ENCODE measurements at regions not wholly inside any gene's neighbourhood (a gene's known extent, or its start where the extent isn't known, plus 50 kb on each side); places are given as distances from the start of the nearest gene placed in this dataset.
"Not testable (repeated sequence)": the region's sequence is repeated elsewhere in the genome, so short reads cannot be mapped to it uniquely, and the experiment has no call there.

- Histone ChIP-seq H3K36me3 (ENCODE audit: control insufficient read depth in 1 of 2, insufficient read depth in 2 of 2, low read length in 2 of 2) (no peaks in the 10 kb centered on the region), H3K4me3 (ENCODE audit: low read depth in 1 of 2, low read length in 2 of 2) (no peak overlapping the region), H3K27ac (ENCODE audit: low read depth, low read length) (no peak overlapping the region)
These were observed 85.6 kb upstream of the KDM7A start for GRCh38 chr7:140262242-140262903.

DNA sequence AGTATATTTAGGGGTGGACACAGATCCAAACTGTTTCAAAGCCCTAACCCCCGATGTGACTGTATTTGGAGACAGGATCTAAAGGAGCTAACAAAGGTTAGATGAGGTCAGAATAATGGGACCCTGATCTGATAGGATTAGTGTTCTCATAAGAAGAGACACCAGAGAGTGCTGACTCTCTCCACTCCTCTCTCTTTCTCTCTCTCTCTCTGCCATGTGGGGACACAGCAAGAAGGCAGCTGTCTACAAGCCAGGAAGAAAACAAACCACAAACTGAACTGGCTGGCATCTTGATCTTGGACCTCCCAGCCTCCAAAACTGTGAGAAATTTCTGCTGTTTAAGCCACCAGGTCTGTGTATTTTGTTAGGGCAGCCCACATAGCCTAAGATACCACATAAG lies 84.7 kb upstream of the KDM7A start:
- Histone ChIP-seq H3K27me3 (ENCODE audit: control insufficient read depth in 1 of 2, insufficient read depth in 2 of 2, low read length in 2 of 2) (no peaks in the 10 kb centered on the region), H3K9ac (ENCODE audit: low read depth in 1 of 2, low read length in 2 of 2) (no peak overlapping the region), H3K27ac (ENCODE audit: low read depth, low read length) (no peak overlapping the region)

More at GRCh38 chr7:140262242-140262903, 85.6 kb upstream of the KDM7A start:
- H3K9ac ChIP-seq (ENCODE audit: low read depth in 1 of 2, low read length in 2 of 2): no peak overlapping the region
- no peaks in the 10 kb centered on the region for H3K27me3 ChIP-seq (ENCODE audit: control insufficient read depth in 1 of 2, insufficient read depth in 2 of 2, low read length in 2 of 2)
- H3K9me3 ChIP-seq (ENCODE audit: control insufficient read depth in 1 of 2, low read length in 2 of 2): no peaks in the 10 kb centered on the region
- H3K4me1 ChIP-seq (ENCODE audit: control insufficient read depth in 1 of 2, insufficient read depth in 2 of 2, low read length in 2 of 2): peaks cover 0 to 5% of the 10 kb centered on the region in 2 donors

DNA sequence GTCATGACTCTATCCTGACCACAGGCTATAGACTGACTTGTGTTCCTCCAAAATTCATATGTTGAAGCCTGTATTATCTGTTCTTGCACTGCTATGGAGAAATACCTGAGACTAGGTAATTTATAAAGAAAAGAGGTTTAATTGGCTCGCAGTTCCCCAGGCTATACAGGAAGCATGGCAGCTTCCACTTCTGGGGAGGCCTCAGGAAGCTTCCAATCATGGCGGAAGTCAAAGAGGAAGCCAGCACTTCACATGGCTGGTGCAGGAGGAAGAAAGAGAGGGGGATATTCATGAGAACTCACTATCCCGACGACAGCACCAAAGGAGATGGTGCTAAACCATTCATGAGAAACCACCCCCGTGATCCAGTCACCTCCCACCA lies 84.3 kb upstream of the KDM7A start:
- Histone ChIP-seq H3K4me3 (ENCODE audit: low read depth in 1 of 2, low read length in 2 of 2) (no peak overlapping the region), H3K27me3 (ENCODE audit: control insufficient read depth in 1 of 2, insufficient read depth in 2 of 2, low read length in 2 of 2) (no peaks in the 10 kb centered on the region), H3K4me1 (ENCODE audit: control insufficient read depth in 1 of 2, insufficient read depth in 2 of 2, low read length in 2 of 2) (peaks cover 0 to 5% of the 10 kb centered on the region in 2 donors), H3K27ac (ENCODE audit: low read depth, low read length) (no peak overlapping the region), H3K36me3 (ENCODE audit: control insufficient read depth in 1 of 2, insufficient read depth in 2 of 2, low read length in 2 of 2) (no peaks in the 10 kb centered on the region), H3K9ac (ENCODE audit: low read depth in 1 of 2, low read length in 2 of 2) (no peak overlapping the region), H3K9me3 (ENCODE audit: control insufficient read depth in 1 of 2, low read length in 2 of 2) (no peaks in the 10 kb centered on the region)

More for the DNA sequence above, 84.7 kb upstream of the KDM7A start:
- H3K4me3 ChIP-seq (ENCODE audit: low read depth in 1 of 2, low read length in 2 of 2): no peak overlapping the region
- H3K36me3 ChIP-seq (ENCODE audit: control insufficient read depth in 1 of 2, insufficient read depth in 2 of 2, low read length in 2 of 2): no peaks in the 10 kb centered on the region
- H3K4me1 ChIP-seq (ENCODE audit: control insufficient read depth in 1 of 2, insufficient read depth in 2 of 2, low read length in 2 of 2): peaks cover 0 to 5% of the 10 kb centered on the region in 2 donors
- no peaks in the 10 kb centered on the region for H3K9me3 ChIP-seq (ENCODE audit: control insufficient read depth in 1 of 2, low read length in 2 of 2)

DNA sequence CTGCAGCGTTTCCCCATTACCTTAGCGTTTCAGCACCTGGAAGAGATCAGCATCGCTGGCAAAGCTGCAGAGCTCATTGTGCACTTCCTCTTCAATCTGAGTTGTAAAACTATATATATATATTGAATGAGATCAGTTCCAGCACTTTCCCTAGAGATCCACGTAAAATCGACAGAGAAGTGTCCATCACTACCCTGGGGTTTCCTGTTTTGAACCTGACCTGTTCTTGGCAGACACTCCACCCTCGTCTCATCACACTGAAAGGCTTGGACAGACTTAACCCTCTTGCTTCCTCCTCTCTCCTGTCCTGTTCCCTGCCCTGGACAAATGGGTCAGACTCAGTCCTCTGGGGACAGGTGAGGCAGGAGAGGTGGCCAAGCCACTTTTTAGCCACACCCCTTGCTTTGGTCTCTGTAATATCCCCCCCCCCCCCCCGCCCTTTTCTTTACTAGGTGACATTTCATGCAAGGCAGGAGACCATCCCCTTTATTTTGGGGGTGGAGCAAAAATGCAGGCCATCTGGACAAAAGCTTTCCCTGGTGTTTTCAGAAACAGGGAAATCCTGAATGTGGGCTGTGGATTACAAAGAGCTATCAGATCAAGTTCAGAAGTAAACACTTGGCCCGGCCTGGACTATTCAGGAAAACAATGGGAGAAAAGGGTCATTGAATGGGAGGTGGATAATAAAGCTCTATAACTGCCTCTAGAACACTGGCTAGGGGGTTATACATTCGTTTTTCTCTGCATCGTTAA lies 83.7 kb upstream of the KDM7A start:
- no peaks in the 10 kb centered on the region for H3K9me3 ChIP-seq (ENCODE audit: control insufficient read depth in 1 of 2, low read length in 2 of 2)
- H3K27me3 ChIP-seq (ENCODE audit: control insufficient read depth in 1 of 2, insufficient read depth in 2 of 2, low read length in 2 of 2): no peaks in the 10 kb centered on the region
- H3K9ac ChIP-seq (ENCODE audit: low read depth in 1 of 2, low read length in 2 of 2): no peak overlapping the region
- H3K36me3 ChIP-seq (ENCODE audit: control insufficient read depth in 1 of 2, insufficient read depth in 2 of 2, low read length in 2 of 2): no peaks in the 10 kb centered on the region
- H3K4me1 ChIP-seq (ENCODE audit: control insufficient read depth in 1 of 2, insufficient read depth in 2 of 2, low read length in 2 of 2): peaks cover 0 to 5% of the 10 kb centered on the region in 2 donors
- no peak overlapping the region for H3K4me3 ChIP-seq (ENCODE audit: low read depth in 1 of 2, low read length in 2 of 2)
- H3K27ac ChIP-seq (ENCODE audit: low read depth, low read length): no peak overlapping the region

GRCh38 chr7:140257278-140257677 lies 80.5 kb upstream of the KDM7A start:
- not testable (repeated sequence) for H3K27me3 ChIP-seq (ENCODE audit: control insufficient read depth in 1 of 2, insufficient read depth in 2 of 2, low read length in 2 of 2); H3K36me3 ChIP-seq (ENCODE audit: control insufficient read depth in 1 of 2, insufficient read depth in 2 of 2, low read length in 2 of 2); H3K27ac ChIP-seq (ENCODE audit: low read depth, low read length); H3K9me3 ChIP-seq (ENCODE audit: control insufficient read depth in 1 of 2, low read length in 2 of 2); H3K4me3 ChIP-seq (ENCODE audit: low read depth in 1 of 2, low read length in 2 of 2); H3K9ac ChIP-seq (ENCODE audit: low read depth in 1 of 2, low read length in 2 of 2)
- H3K4me1 ChIP-seq (ENCODE audit: control insufficient read depth in 1 of 2, insufficient read depth in 2 of 2, low read length in 2 of 2): peaks cover 10 to 13% of the 10 kb centered on the region in 2 donors

DNA sequence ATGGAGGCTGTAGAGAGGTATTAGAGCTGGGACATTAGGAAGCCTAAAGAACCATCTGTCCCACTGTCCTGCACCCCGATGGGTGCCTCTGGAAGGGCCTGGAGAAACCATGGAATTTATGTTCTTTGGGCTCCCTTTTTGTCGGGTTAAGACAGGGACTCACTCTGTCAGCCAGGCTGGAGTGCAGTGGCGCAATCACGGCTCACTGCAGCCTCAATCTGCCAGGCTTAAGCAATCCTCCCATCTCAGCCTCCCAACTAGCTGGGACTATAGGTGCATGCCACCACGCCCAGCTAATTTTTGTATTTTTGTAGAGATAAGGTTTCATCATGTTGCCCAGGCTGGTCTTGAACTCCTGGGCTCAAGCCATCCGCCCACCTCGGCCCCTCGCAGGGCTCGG lies 78.2 kb upstream of the KDM7A start:
- not testable (repeated sequence) for H3K27ac ChIP-seq (ENCODE audit: low read depth, low read length); H3K4me3 ChIP-seq (ENCODE audit: low read depth in 1 of 2, low read length in 2 of 2); H3K9ac ChIP-seq (ENCODE audit: low read depth in 1 of 2, low read length in 2 of 2); H3K9me3 ChIP-seq (ENCODE audit: control insufficient read depth in 1 of 2, low read length in 2 of 2); H3K27me3 ChIP-seq (ENCODE audit: control insufficient read depth in 1 of 2, insufficient read depth in 2 of 2, low read length in 2 of 2); H3K36me3 ChIP-seq (ENCODE audit: control insufficient read depth in 1 of 2, insufficient read depth in 2 of 2, low read length in 2 of 2)
- peaks cover 9 to 10% of the 10 kb centered on the region in 2 donors for H3K4me1 ChIP-seq (ENCODE audit: control insufficient read depth in 1 of 2, insufficient read depth in 2 of 2, low read length in 2 of 2)

- Histone ChIP-seq H3K4me1 (ENCODE audit: control insufficient read depth in 1 of 2, insufficient read depth in 2 of 2, low read length in 2 of 2) (peaks cover 9 to 20% of the 10 kb centered on the region in 2 donors), H3K9ac (ENCODE audit: low read depth in 1 of 2, low read length in 2 of 2) (no peak overlapping the region), H3K4me3 (ENCODE audit: low read depth in 1 of 2, low read length in 2 of 2) (no peak overlapping the region), H3K27me3 (ENCODE audit: control insufficient read depth in 1 of 2, insufficient read depth in 2 of 2, low read length in 2 of 2) (no peaks in the 10 kb centered on the region), H3K36me3 (ENCODE audit: control insufficient read depth in 1 of 2, insufficient read depth in 2 of 2, low read length in 2 of 2) (no peaks in the 10 kb centered on the region), H3K27ac (ENCODE audit: low read depth, low read length) (no peak overlapping the region), H3K9me3 (ENCODE audit: control insufficient read depth in 1 of 2, low read length in 2 of 2) (no peaks in the 10 kb centered on the region)
These were observed 72.4 kb upstream of the KDM7A start for GRCh38 chr7:140249036-140249806.

- Histone ChIP-seq H3K4me3 (ENCODE audit: low read depth in 1 of 2, low read length in 2 of 2) (no peak overlapping the region), H3K9me3 (ENCODE audit: control insufficient read depth in 1 of 2, low read length in 2 of 2) (no peaks in the 10 kb centered on the region), H3K27ac (ENCODE audit: low read depth, low read length) (no peak overlapping the region), H3K4me1 (ENCODE audit: control insufficient read depth in 1 of 2, insufficient read depth in 2 of 2, low read length in 2 of 2) (peaks cover 6 to 16% of the 10 kb centered on the region in 2 donors), H3K9ac (ENCODE audit: low read depth in 1 of 2, low read length in 2 of 2) (no peak overlapping the region), H3K27me3 (ENCODE audit: control insufficient read depth in 1 of 2, insufficient read depth in 2 of 2, low read length in 2 of 2) (no peaks in the 10 kb centered on the region), H3K36me3 (ENCODE audit: control insufficient read depth in 1 of 2, insufficient read depth in 2 of 2, low read length in 2 of 2) (no peaks in the 10 kb centered on the region)
These were observed 70.8 kb upstream of the KDM7A start for GRCh38 chr7:140247559-140247958.

DNA sequence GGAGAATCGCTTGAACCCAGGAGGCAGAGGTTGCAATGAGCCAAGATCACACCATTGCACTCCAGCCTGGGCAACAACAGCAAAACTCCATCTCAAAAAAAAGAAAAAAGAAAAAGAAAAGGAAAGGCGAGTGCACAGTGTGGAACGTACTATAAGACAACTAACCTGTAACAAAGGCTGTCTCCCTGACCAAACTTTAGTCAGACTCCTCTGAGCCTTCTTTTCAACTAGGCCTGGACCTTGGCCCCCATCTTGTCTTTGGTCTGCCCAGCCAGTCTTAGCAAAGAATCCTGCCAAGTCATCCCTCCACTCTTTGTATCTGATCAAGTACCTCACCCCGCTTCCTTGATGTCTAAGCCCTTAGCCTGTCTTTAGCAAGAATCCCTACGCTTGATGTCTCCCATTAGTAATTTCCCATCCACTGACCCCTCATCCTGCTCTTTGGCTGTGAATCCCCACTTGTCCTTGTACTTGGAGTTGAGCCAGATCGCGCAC lies 68.9 kb upstream of the KDM7A start:
- no peak overlapping the region for H3K27ac ChIP-seq (ENCODE audit: low read depth, low read length)
- no peak overlapping the region for H3K9ac ChIP-seq (ENCODE audit: low read depth in 1 of 2, low read length in 2 of 2)
- H3K4me1 ChIP-seq (ENCODE audit: control insufficient read depth in 1 of 2, insufficient read depth in 2 of 2, low read length in 2 of 2): peaks cover 20 to 32% of the 10 kb centered on the region in 2 donors
- no peak overlapping the region for H3K4me3 ChIP-seq (ENCODE audit: low read depth in 1 of 2, low read length in 2 of 2)
- H3K36me3 ChIP-seq (ENCODE audit: control insufficient read depth in 1 of 2, insufficient read depth in 2 of 2, low read length in 2 of 2): no peaks in the 10 kb centered on the region
- H3K27me3 ChIP-seq (ENCODE audit: control insufficient read depth in 1 of 2, insufficient read depth in 2 of 2, low read length in 2 of 2): no peaks in the 10 kb centered on the region
- H3K9me3 ChIP-seq (ENCODE audit: control insufficient read depth in 1 of 2, low read length in 2 of 2): no peaks in the 10 kb centered on the region
